SU-DHL-6 (cell line): ENCODE measurements at regions not wholly inside any gene's neighbourhood (a gene's known extent, or its start where the extent isn't known, plus 50 kb on each side); places are given as distances from the start of the nearest gene placed in this dataset.

Experiments used
- H2AFZ ChIP-seq: fragments of 200-600 bp; sonication (generic); 2 replicates; pipeline ENCODE4 v1.6.1; 2014; ENCODE audit warnings: low read depth, mild to moderate bottlenecking, moderate library complexity, mixed read lengths, antibody characterized with exemption, low read length; ENCODE audit not compliant: severe bottlenecking
- H3F3A ChIP-seq: fragments of 200-600 bp; shearing (Covaris generic); 2 replicates; pipeline ENCODE4 v1.6.0; 2016; ENCODE audit warnings: antibody characterized with exemption, mild to moderate bottlenecking; ENCODE audit not compliant: insufficient read depth
- H3K27ac ChIP-seq: fragments of 200-600 bp; sonication (generic); 2 replicates; pipeline ENCODE4 v1.5.1; 2016; ENCODE audit warnings: low read depth, mild to moderate bottlenecking, low read length, moderate library complexity, mixed read lengths
- H3K27me3 ChIP-seq: fragments of 200-600 bp; sonication (generic), shearing (Covaris generic); 2 replicates; pipeline ENCODE4 v1.6.0; 2014; ENCODE audit warnings: mild to moderate bottlenecking, low read length
- H3K36me3 ChIP-seq: fragments of 200-600 bp; sonication (generic); 2 replicates; pipeline ENCODE4 v1.6.1; 2014; ENCODE audit warnings: mild to moderate bottlenecking, low read length, mixed read lengths
- H3K4me2 ChIP-seq: fragments of 300-600, 200-600 bp; shearing (Covaris generic), sonication (generic); 2 replicates; pipeline ENCODE4 v1.6.0; 2014; ENCODE audit warnings: low read length, low read depth, mild to moderate bottlenecking; ENCODE audit not compliant: poor library complexity, severe bottlenecking
- H3K4me3 ChIP-seq: fragments of 200-600 bp; sonication (generic); 2 replicates; pipeline ENCODE4 v1.5.1; 2014; ENCODE audit warnings: antibody characterized with exemption, low read length, mild to moderate bottlenecking, mixed read lengths; ENCODE audit not compliant: insufficient read depth, poor library complexity, severe bottlenecking
- H3K79me2 ChIP-seq: fragments of 200-600 bp; sonication (generic); 2 replicates; pipeline ENCODE4 v1.6.1; 2014; ENCODE audit warnings: mild to moderate bottlenecking, low read length, moderate library complexity; ENCODE audit not compliant: insufficient read depth
- H3K9ac ChIP-seq: fragments of 200-600 bp; sonication (generic); 2 replicates; pipeline ENCODE4 v1.7.0; 2014; ENCODE audit warnings: mild to moderate bottlenecking, low read length
- H3K9me2 ChIP-seq: fragments of 200-600 bp; sonication (generic); replicated peaks from 2 replicates; pipeline ENCODE4 v1.6.1; 2014; ENCODE audit warnings: low read length; ENCODE audit not compliant: insufficient read depth
- H3K9me3 ChIP-seq: fragments of 200-600 bp; sonication (generic); 2 replicates; pipeline ENCODE4 v1.6.1; 2014; ENCODE audit warnings: low read length, mixed read lengths; ENCODE audit not compliant: insufficient read depth
- H4K20me1 ChIP-seq: fragments of 200-600 bp; sonication (generic); 2 replicates; pipeline ENCODE4 v1.6.1; 2014; ENCODE audit warnings: low read depth, mild to moderate bottlenecking, antibody characterized with exemption, low read length, moderate library complexity, mixed read lengths
- EZH2phosphoT487 ChIP-seq: fragments of 200-600 bp; sonication (generic), shearing (Covaris generic); conservative IDR thresholded peaks from 2 replicates; pipeline ENCODE4 v1.6.1; 2018; ENCODE audit warnings: mild to moderate bottlenecking, antibody characterized with exemption, low read length, moderate library complexity, mixed read lengths
- TF ChIP-seq, protein P1 (sequence below): fragments of 200-600 bp; sonication (generic); IDR thresholded peaks from one replicate; pipeline ENCODE4 v1.5.1; 2017; ENCODE audit warnings: antibody characterized with exemption, mild to moderate bottlenecking, low read length, moderate library complexity; ENCODE audit not compliant: insufficient read depth, poor library complexity, severe bottlenecking

GRCh38 chr13:85597790-85598500, 201.3 kb downstream of the SLITRK6 start:
- Histone ChIP-seq H2AFZ (no peak overlapping the region), H3K79me2 (no peaks in the 10 kb centered on the region), H3K27ac (no peak overlapping the region), H3K4me3 (no peak overlapping the region), H3K36me3 (no peaks in the 10 kb centered on the region), H3F3A (no peaks in the 10 kb centered on the region), H3K4me2 (no peak overlapping the region), H3K9me2 (no peaks in the 10 kb centered on the region), H3K27me3 (no peaks in the 10 kb centered on the region), H3K9me3 (no peaks in the 10 kb centered on the region), H3K9ac (no peak overlapping the region), H4K20me1 (no peaks in the 10 kb centered on the region)
- TF ChIP-seq, protein P1, sequence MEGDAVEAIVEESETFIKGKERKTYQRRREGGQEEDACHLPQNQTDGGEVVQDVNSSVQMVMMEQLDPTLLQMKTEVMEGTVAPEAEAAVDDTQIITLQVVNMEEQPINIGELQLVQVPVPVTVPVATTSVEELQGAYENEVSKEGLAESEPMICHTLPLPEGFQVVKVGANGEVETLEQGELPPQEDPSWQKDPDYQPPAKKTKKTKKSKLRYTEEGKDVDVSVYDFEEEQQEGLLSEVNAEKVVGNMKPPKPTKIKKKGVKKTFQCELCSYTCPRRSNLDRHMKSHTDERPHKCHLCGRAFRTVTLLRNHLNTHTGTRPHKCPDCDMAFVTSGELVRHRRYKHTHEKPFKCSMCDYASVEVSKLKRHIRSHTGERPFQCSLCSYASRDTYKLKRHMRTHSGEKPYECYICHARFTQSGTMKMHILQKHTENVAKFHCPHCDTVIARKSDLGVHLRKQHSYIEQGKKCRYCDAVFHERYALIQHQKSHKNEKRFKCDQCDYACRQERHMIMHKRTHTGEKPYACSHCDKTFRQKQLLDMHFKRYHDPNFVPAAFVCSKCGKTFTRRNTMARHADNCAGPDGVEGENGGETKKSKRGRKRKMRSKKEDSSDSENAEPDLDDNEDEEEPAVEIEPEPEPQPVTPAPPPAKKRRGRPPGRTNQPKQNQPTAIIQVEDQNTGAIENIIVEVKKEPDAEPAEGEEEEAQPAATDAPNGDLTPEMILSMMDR, result no peak
- TF ChIP-seq EZH2phosphoT487, result no peak

- no peak overlapping the region for H3K9ac ChIP-seq
- H3K27ac ChIP-seq, result no peak overlapping the region
- H3K4me2 ChIP-seq, result no peak overlapping the region
- no peaks in the 10 kb centered on the region for H3K27me3 ChIP-seq
- H3K79me2 ChIP-seq, result no peaks in the 10 kb centered on the region
- H3F3A ChIP-seq, result no peaks in the 10 kb centered on the region
- no peaks in the 10 kb centered on the region for H3K9me3 ChIP-seq
- no peaks in the 10 kb centered on the region for H3K36me3 ChIP-seq
- no peak overlapping the region for H3K4me3 ChIP-seq
- no peak overlapping the region for H2AFZ ChIP-seq
- no peaks in the 10 kb centered on the region for H3K9me2 ChIP-seq
- TF ChIP-seq, protein P1, result no peak
- H4K20me1 ChIP-seq, result no peaks in the 10 kb centered on the region
These were observed 207.0 kb downstream of the SLITRK6 start for GRCh38 chr13:85592211-85592610.

DNA sequence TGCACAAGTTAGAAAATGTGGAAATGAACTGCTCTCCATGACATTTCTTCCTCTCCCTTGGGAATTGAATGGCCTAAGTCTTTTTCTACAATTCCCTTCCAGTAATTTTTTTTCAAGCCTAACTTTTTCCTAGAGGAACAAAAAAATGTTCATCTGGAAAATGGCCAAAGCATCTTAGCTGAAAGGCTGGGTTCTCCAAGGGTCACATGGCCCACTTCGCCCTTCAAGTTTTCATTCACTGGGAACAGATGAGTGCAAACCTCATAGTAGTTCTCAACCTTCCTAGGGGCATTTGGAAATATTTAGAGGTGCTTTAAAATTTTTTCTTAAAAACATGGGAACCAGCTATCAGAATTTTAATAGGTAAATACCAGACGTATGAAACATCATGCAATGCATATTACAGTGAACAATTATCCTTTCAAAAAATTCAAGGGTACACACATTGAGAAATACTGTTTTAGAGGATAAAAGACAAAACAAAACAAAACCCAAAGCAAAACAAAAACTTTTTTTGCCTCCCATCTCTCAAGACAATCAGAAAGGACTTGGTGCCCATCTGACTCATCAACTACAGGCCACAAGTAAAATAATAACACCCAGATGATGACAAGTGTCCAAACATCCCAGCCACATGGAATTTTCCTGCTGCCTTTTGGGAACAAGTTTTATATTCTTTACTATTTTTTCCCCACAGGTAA, 208.8 kb downstream of the SLITRK6 start:
- H3K9me3 ChIP-seq, result no peaks in the 10 kb centered on the region
- H3K27me3 ChIP-seq, result no peaks in the 10 kb centered on the region
- no peak overlapping the region for H2AFZ ChIP-seq
- TF ChIP-seq EZH2phosphoT487, result no peak
- TF ChIP-seq, protein P1, result no peak
- no peak overlapping the region for H3K4me2 ChIP-seq
- no peak overlapping the region for H3K4me3 ChIP-seq
- H3K36me3 ChIP-seq, result no peaks in the 10 kb centered on the region
- no peak overlapping the region for H3K27ac ChIP-seq
- no peaks in the 10 kb centered on the region for H4K20me1 ChIP-seq
- no peaks in the 10 kb centered on the region for H3F3A ChIP-seq
- H3K9me2 ChIP-seq, result no peaks in the 10 kb centered on the region
- H3K79me2 ChIP-seq, result no peaks in the 10 kb centered on the region
- no peak overlapping the region for H3K9ac ChIP-seq
